ENCODE measurements at regions not wholly inside any gene's neighbourhood (a gene's known extent, or its start where the extent isn't known, plus 50 kb on each side); places are given as distances from the start of the nearest gene placed in this dataset.

GRCh38 chr4:181477591-181477990, 765.6 kb upstream of the TENM3 start:
- Histone ChIP-seq H3K27me3 (ENCODE audit: insufficient read depth, low read depth) (no peaks in the 10 kb centered on the region), H3K4me1 (ENCODE audit: low read depth, poor library complexity, severe bottlenecking) (no peaks in the 10 kb centered on the region)
- TF ChIP-seq CTCF (conservative IDR thresholded peaks at IDR 0.05; ENCODE audit: low read depth, low read length) = no peak

GRCh38 chr4:181478656-181479055, 764.5 kb upstream of the TENM3 start:
- no peaks in the 10 kb centered on the region for H3K79me2 ChIP-seq (ENCODE audit: insufficient read depth, low read depth)
- H3K4me2 ChIP-seq = no peak overlapping the region
- H3K4me3 ChIP-seq (IDR thresholded peaks at IDR 0.05; ENCODE audit: insufficient read depth, low read depth, low read length) = no peak overlapping the region
- no peak overlapping the region for H3K9ac ChIP-seq
- no peak overlapping the region for H3K27ac ChIP-seq
- H3K4me1 ChIP-seq (ENCODE audit: low read depth, poor library complexity, severe bottlenecking) = no peaks in the 10 kb centered on the region
- H2AFZ ChIP-seq (ENCODE audit: low read depth) = no peak overlapping the region
- no peaks in the 10 kb centered on the region for H3K27me3 ChIP-seq (ENCODE audit: insufficient read depth, low read depth)
- H4K20me1 ChIP-seq (ENCODE audit: insufficient read depth) = no peaks in the 10 kb centered on the region
- no peaks in the 10 kb centered on the region for H3K36me3 ChIP-seq (ENCODE audit: insufficient read depth)
- no peak for TF ChIP-seq CTCF (conservative IDR thresholded peaks at IDR 0.05; ENCODE audit: low read depth, low read length)

More at GRCh38 chr4:181477591-181477990, 765.6 kb upstream of the TENM3 start:
- Histone ChIP-seq H3K79me2 (ENCODE audit: insufficient read depth, low read depth) (no peaks in the 10 kb centered on the region), H3K4me3 (IDR thresholded peaks at IDR 0.05; ENCODE audit: insufficient read depth, low read depth, low read length) (no peak overlapping the region), H3K36me3 (ENCODE audit: insufficient read depth) (no peaks in the 10 kb centered on the region), H3K27ac (no peak overlapping the region), H2AFZ (ENCODE audit: low read depth) (no peak overlapping the region), H3K4me2 (no peak overlapping the region), H4K20me1 (ENCODE audit: insufficient read depth) (no peaks in the 10 kb centered on the region), H3K9ac (no peak overlapping the region)

- no peak overlapping the region for H3K27ac ChIP-seq
- no peaks in the 10 kb centered on the region for H3K4me1 ChIP-seq (ENCODE audit: low read depth, poor library complexity, severe bottlenecking)
- H3K36me3 ChIP-seq (ENCODE audit: insufficient read depth) = no peaks in the 10 kb centered on the region
- H2AFZ ChIP-seq (ENCODE audit: low read depth) = no peak overlapping the region
- no peaks in the 10 kb centered on the region for H4K20me1 ChIP-seq (ENCODE audit: insufficient read depth)
- no peak overlapping the region for H3K4me3 ChIP-seq (IDR thresholded peaks at IDR 0.05; ENCODE audit: insufficient read depth, low read depth, low read length)
- no peak for TF ChIP-seq CTCF (conservative IDR thresholded peaks at IDR 0.05; ENCODE audit: low read depth, low read length)
- H3K79me2 ChIP-seq (ENCODE audit: insufficient read depth, low read depth) = no peaks in the 10 kb centered on the region
- no peak overlapping the region for H3K4me2 ChIP-seq
- H3K9ac ChIP-seq = no peak overlapping the region
- no peaks in the 10 kb centered on the region for H3K27me3 ChIP-seq (ENCODE audit: insufficient read depth, low read depth)
Measured at GRCh38 chr4:181479141-181479540, 764.1 kb upstream of the TENM3 start.

GRCh38 chr4:181484396-181484795, 758.8 kb upstream of the TENM3 start:
- Histone ChIP-seq H3K9ac (no peak overlapping the region), H3K27ac (no peak overlapping the region), H3K4me3 (IDR thresholded peaks at IDR 0.05; ENCODE audit: insufficient read depth, low read depth, low read length) (no peak overlapping the region), H2AFZ (ENCODE audit: low read depth) (no peak overlapping the region), H4K20me1 (ENCODE audit: insufficient read depth) (no peaks in the 10 kb centered on the region), H3K36me3 (ENCODE audit: insufficient read depth) (no peaks in the 10 kb centered on the region), H3K79me2 (ENCODE audit: insufficient read depth, low read depth) (no peaks in the 10 kb centered on the region), H3K27me3 (ENCODE audit: insufficient read depth, low read depth) (no peaks in the 10 kb centered on the region), H3K4me2 (no peak overlapping the region), H3K4me1 (ENCODE audit: low read depth, poor library complexity, severe bottlenecking) (no peaks in the 10 kb centered on the region)
- TF ChIP-seq CTCF (conservative IDR thresholded peaks at IDR 0.05; ENCODE audit: low read depth, low read length) = no peak

Data from KMS-11 (cell line).